Gastroesophageal sphincter (tissue), 3 donors: ENCODE measurements at regions not wholly inside any gene's neighbourhood (a gene's known extent, or its start where the extent isn't known, plus 50 kb on each side); places are given as distances from the start of the nearest gene placed in this dataset.

Experiments used
- POLR2A ChIP-seq, 2 donors: fragments of 450-650 bp; IDR thresholded peaks; one replicate each; pipeline ENCODE4 v1.6.1; 2017; ENCODE audit warnings: antibody characterized with exemption in 2 of 2, mild to moderate bottlenecking in 2 of 2, moderate library complexity in 1 of 2
- TF ChIP-seq, protein P1 (sequence below), 4 experiments: fragments of 200-600 bp in 2 of 4; fragments of 450-650 bp in 2 of 4; sonication (generic) in 1 of 4; IDR thresholded peaks; one replicate each; pipeline ENCODE4 v1.5.1; 2017 to 2019; ENCODE audit warnings: antibody characterized with exemption in 4 of 4, mild to moderate bottlenecking in 2 of 4, moderate library complexity in 2 of 4

DNA sequence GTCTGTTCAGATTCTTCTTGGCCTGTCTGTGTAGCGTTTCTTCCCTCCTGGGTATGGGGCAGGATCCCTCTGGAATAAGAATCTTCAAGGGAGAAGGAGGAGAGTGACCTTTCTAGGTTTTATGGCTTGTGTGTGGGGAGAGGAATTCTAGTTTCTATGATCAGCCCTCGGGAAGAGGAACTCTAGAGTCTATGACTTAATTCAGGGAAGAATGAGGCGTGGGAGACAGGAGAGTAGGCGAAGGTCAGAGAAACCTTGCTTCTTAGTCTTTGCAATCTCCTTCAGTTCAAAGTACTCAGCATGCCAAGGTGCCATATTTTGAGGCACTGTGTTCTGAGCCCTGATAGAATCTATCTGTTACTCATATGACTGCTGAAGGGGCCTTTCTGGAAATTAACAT lies 99.2 kb upstream of the C3orf80 start:
- TF ChIP-seq, protein P1, sequence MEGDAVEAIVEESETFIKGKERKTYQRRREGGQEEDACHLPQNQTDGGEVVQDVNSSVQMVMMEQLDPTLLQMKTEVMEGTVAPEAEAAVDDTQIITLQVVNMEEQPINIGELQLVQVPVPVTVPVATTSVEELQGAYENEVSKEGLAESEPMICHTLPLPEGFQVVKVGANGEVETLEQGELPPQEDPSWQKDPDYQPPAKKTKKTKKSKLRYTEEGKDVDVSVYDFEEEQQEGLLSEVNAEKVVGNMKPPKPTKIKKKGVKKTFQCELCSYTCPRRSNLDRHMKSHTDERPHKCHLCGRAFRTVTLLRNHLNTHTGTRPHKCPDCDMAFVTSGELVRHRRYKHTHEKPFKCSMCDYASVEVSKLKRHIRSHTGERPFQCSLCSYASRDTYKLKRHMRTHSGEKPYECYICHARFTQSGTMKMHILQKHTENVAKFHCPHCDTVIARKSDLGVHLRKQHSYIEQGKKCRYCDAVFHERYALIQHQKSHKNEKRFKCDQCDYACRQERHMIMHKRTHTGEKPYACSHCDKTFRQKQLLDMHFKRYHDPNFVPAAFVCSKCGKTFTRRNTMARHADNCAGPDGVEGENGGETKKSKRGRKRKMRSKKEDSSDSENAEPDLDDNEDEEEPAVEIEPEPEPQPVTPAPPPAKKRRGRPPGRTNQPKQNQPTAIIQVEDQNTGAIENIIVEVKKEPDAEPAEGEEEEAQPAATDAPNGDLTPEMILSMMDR (IDR thresholded peaks at IDR 0.05), result no peak
- TF ChIP-seq POLR2A (IDR thresholded peaks at IDR 0.05), result no peak
